Endothelial cell of umbilical vein (primary cell): ENCODE measurements at regions not wholly inside any gene's neighbourhood (a gene's known extent, or its start where the extent isn't known, plus 50 kb on each side); places are given as distances from the start of the nearest gene placed in this dataset.

ENCODE experiments used
- BruUV-seq: library from RNA; stranded (reverse); fragments of 400-500 nt; replicated peaks from 2 replicates; lab custom pipeline; 2021; lab: Mats Ljungman, UMichigan
- CTCF ChIA-PET: fragments of 300-600, 350-600 bp; sonication (Branson Sonifier 250); formaldehyde crosslinking; loops from one replicate; lab custom pipeline; 2021; ENCODE audit warnings: antibody characterized with exemption, inconsistent platforms; lab: Charles Lee
- POLR2A ChIA-PET: fragments of 300-600, 350-600 bp; sonication (Branson Sonifier 250); formaldehyde crosslinking; loops from one replicate; lab custom pipeline; 2021; ENCODE audit warnings: antibody characterized with exemption, inconsistent platforms; lab: Charles Lee
- DNase-seq: peaks from one replicate; pipeline ENCODE4 v3.0.0-alpha.2; 2011; ENCODE audit warnings: low read depth, low spot score
- FAIRE-seq: peaks from 2 replicates; lab custom pipeline; 2011; peaks lifted over from hg19 to GRCh38; lab: Jason Lieb, UNC
- H2AFZ ChIP-seq: 2 replicates; pipeline ENCODE4 v1.6.0; 2012; ENCODE audit warnings: low read depth, low read length, control low read depth, inconsistent platforms
- H3K27ac ChIP-seq: 2 replicates; pipeline ENCODE4 v1.5.1; 2011; ENCODE audit warnings: low read depth, mild to moderate bottlenecking, control low read depth, low read length, moderate library complexity; ENCODE audit not compliant: insufficient read depth
- H3K27me3 ChIP-seq, 2 experiments: 2 replicates each; pipeline versions ENCODE4 v1.6.0 to v1.6.1; 2011; ENCODE audit warnings: low read length in 2 of 2, mixed read lengths in 1 of 2; ENCODE audit not compliant: control insufficient read depth in 2 of 2, insufficient read depth in 2 of 2
- H3K36me3 ChIP-seq, 2 experiments: 2 replicates in 1 of 2; 3 replicates in 1 of 2; pipeline ENCODE4 v1.5.1; 2011; ENCODE audit warnings: low read length in 2 of 2, mild to moderate bottlenecking in 1 of 2, moderate library complexity in 1 of 2; ENCODE audit not compliant: control insufficient read depth in 2 of 2, insufficient read depth in 2 of 2; ENCODE audit errors: extremely low read depth in 1 of 2
- H3K4me1 ChIP-seq: 3 replicates; pipeline ENCODE4 v1.5.1; 2011; ENCODE audit warnings: mild to moderate bottlenecking, low read length; ENCODE audit not compliant: control insufficient read depth, insufficient read depth; ENCODE audit errors: extremely low read depth
- H3K4me2 ChIP-seq: 2 replicates; pipeline ENCODE4 v1.6.1; 2011; ENCODE audit warnings: low read length, control low read depth, mixed read lengths; ENCODE audit not compliant: insufficient read depth
- H3K4me3 ChIP-seq, 3 experiments: fragments of 200-600 bp in 1 of 3; sonication (generic), shearing (Covaris generic) in 1 of 3; replicated peaks in 1 of 3; 2 replicates each; pipeline ENCODE4 v1.5.1; 2011 to 2016; ENCODE audit warnings: control low read depth in 3 of 3, low read length in 3 of 3, mild to moderate bottlenecking in 2 of 3, inconsistent platforms in 1 of 3, low read depth in 1 of 3, moderate library complexity in 1 of 3; ENCODE audit not compliant: insufficient read depth in 1 of 3
- H3K79me2 ChIP-seq: 2 replicates; pipeline ENCODE4 v1.6.0; 2012; ENCODE audit warnings: low read length, inconsistent platforms; ENCODE audit not compliant: control insufficient read depth, insufficient read depth
- H3K9ac ChIP-seq: replicated peaks from 2 replicates; pipeline ENCODE3; 2011; ENCODE audit warnings: low read length, control low read depth; ENCODE audit not compliant: insufficient read depth; ENCODE audit errors: extremely low read depth
- H3K9me1 ChIP-seq: replicated peaks from 3 replicates; pipeline ENCODE4 v1.6.0; 2011; ENCODE audit warnings: mild to moderate bottlenecking, low read length; ENCODE audit not compliant: control insufficient read depth, insufficient read depth; ENCODE audit errors: extremely low read depth
- H3K9me3 ChIP-seq: replicated peaks from 2 replicates; pipeline ENCODE4 v1.5.1; 2012; ENCODE audit warnings: low read length, inconsistent platforms; ENCODE audit not compliant: control insufficient read depth, insufficient read depth
- H4K20me1 ChIP-seq: replicated peaks from 2 replicates; pipeline ENCODE3; 2011; ENCODE audit warnings: mild to moderate bottlenecking, low read length; ENCODE audit not compliant: control insufficient read depth, insufficient read depth; ENCODE audit errors: extremely low read depth
- EZH2 ChIP-seq: IDR thresholded peaks from 2 replicates; pipeline ENCODE4 v1.6.1; 2012; ENCODE audit warnings: borderline replicate concordance, low read depth, mild to moderate bottlenecking, moderate library complexity, low read length, inconsistent platforms; ENCODE audit not compliant: severe bottlenecking
- FOS ChIP-seq: IDR thresholded peaks from 2 replicates; pipeline ENCODE4 v1.6.1; 2011; ENCODE audit warnings: mild to moderate bottlenecking, low read length, moderate library complexity, borderline replicate concordance; ENCODE audit not compliant: insufficient read depth
- GATA2 ChIP-seq: IDR thresholded peaks from 2 replicates; pipeline ENCODE4 v1.7.0; 2011; ENCODE audit warnings: low read depth, mild to moderate bottlenecking, moderate library complexity, mixed read lengths, low read length; ENCODE audit not compliant: insufficient read length, insufficient read depth
- JUN ChIP-seq: IDR thresholded peaks from 2 replicates; pipeline ENCODE4 v1.6.1; 2011; ENCODE audit warnings: borderline replicate concordance, low read depth; ENCODE audit not compliant: insufficient read length, insufficient read depth
- MAX ChIP-seq: IDR thresholded peaks from 2 replicates; pipeline ENCODE4 v1.6.1; 2011; ENCODE audit not compliant: insufficient read depth, insufficient read length
- MYC ChIP-seq: IDR thresholded peaks from one replicate; pipeline ENCODE4 v1.6.1; 2011; ENCODE audit warnings: mild to moderate bottlenecking, low read depth, low read length
- POLR2A ChIP-seq: IDR thresholded peaks from 2 replicates; pipeline ENCODE4 v1.6.1; 2012; ENCODE audit warnings: low read depth, mild to moderate bottlenecking, control low read depth, low read length
- POLR2AphosphoS5 ChIP-seq: IDR thresholded peaks from 2 replicates; pipeline ENCODE4 v1.6.1; 2012; ENCODE audit warnings: low read depth, mild to moderate bottlenecking, control low read depth, low read length, moderate library complexity; ENCODE audit not compliant: insufficient read depth
- dilution Hi-C: fragments of 300-500 bp; cut with MboI; formaldehyde crosslinking; loops from one replicate; pipeline ENCODE4 v1.15.0; 2019; ENCODE audit warnings: low sequenced_read_pairs; ENCODE audit not compliant: extremely low pct_ligation_motif_present
- intact Hi-C: fragments of 100-400 bp; cut with micrococcal nuclease; formaldehyde crosslinking; loops from one replicate; pipeline ENCODE4 v1.10.0; 2022
- TF ChIP-seq, protein P1 (sequence below), 2 donors: IDR thresholded peaks; 1 replicate in 1 of 2; 2 replicates in 1 of 2; pipeline ENCODE4 v1.5.1; 2011; ENCODE audit warnings: low read length in 2 of 2, mild to moderate bottlenecking in 2 of 2, moderate library complexity in 2 of 2, control low read depth in 1 of 2, inconsistent platforms in 1 of 2, low read depth in 1 of 2; ENCODE audit not compliant: insufficient read depth in 1 of 2; ENCODE audit errors: extremely low read depth in 1 of 2

DNA sequence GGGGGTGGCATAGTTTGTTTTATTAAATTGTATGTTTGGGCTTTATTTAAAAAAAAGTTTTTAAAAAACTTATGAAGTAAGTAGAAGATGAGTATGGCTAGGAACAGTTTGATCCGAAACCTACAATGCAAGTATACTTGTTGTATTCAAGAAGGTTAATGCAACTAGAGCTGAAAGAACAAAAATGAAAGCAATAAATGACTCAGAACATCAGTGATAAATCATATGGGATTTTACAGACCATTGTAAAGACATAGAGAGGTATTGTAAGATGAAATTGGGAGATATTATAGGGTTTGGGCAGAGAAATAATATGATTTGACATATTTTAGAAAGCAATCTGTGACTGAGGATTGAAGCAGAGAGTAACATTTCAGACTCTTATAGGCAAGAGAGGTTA lies 1135.3 kb downstream of the SLITRK5 start:
- TF ChIP-seq POLR2A (no peak), MYC (no peak), FOS (no peak), POLR2AphosphoS5 (no peak), MAX (no peak), EZH2 (no peak), GATA2 (no peak), JUN (no peak)
- TF ChIP-seq, protein P1, sequence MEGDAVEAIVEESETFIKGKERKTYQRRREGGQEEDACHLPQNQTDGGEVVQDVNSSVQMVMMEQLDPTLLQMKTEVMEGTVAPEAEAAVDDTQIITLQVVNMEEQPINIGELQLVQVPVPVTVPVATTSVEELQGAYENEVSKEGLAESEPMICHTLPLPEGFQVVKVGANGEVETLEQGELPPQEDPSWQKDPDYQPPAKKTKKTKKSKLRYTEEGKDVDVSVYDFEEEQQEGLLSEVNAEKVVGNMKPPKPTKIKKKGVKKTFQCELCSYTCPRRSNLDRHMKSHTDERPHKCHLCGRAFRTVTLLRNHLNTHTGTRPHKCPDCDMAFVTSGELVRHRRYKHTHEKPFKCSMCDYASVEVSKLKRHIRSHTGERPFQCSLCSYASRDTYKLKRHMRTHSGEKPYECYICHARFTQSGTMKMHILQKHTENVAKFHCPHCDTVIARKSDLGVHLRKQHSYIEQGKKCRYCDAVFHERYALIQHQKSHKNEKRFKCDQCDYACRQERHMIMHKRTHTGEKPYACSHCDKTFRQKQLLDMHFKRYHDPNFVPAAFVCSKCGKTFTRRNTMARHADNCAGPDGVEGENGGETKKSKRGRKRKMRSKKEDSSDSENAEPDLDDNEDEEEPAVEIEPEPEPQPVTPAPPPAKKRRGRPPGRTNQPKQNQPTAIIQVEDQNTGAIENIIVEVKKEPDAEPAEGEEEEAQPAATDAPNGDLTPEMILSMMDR (IDR thresholded peaks at IDR 0.05; ENCODE audit: extremely low read depth in 1 of 2, insufficient read depth in 1 of 2, low read depth in 1 of 2, low read length in 2 of 2) = no peak
- H3K4me1 ChIP-seq = no peaks in the 10 kb centered on the region
- BruUV-seq = no TSS peak
- no peak for FAIRE-seq
- dilution Hi-C loops (no loop called here), intact Hi-C loops (no loop called here)
- H3K9ac ChIP-seq = no peak overlapping the region
- ChIA-PET CTCF (no interaction called here), POLR2A (no interaction called here)
- no peaks in the 10 kb centered on the region for H3K9me1 ChIP-seq
- H3K4me3 ChIP-seq = no peak overlapping the region
- no peaks in the 10 kb centered on the region for H3K79me2 ChIP-seq
- H2AFZ ChIP-seq = no peak overlapping the region
- no peaks in the 10 kb centered on the region for H3K36me3 ChIP-seq
- DNase-seq = no peak
- H4K20me1 ChIP-seq = no peaks in the 10 kb centered on the region
- H3K4me2 ChIP-seq = no peak overlapping the region
- no peaks in the 10 kb centered on the region for H3K27me3 ChIP-seq
- H3K27ac ChIP-seq = no peak overlapping the region
- peaks cover 4% of the 10 kb centered on the region for H3K9me3 ChIP-seq
